ENCODE measurements at regions not wholly inside any gene's neighbourhood (a gene's known extent, or its start where the extent isn't known, plus 50 kb on each side); places are given as distances from the start of the nearest gene placed in this dataset.

DNA sequence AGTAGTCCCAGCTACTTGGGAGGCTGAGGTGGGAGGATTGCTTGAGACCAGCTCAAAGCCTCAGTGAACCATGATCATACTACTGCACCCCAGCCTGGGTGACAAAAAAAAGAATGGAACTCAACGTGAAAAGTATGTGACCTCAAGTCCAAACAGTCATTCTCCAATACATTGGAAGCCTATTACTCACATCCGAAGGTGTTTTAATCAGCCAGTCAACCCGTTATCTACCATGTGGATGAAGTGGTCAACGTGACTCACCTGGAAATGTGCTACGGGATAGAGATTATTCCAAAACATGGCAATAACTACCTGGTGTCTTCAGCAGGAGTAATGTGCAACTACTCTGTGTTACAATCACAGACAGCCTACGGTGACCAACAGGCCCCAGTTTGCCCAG lies 85.8 kb upstream of the TOP1 start:
- no peak for ATAC-seq
- TF ChIP-seq ARNTL (CRISPR knock-in tag; IDR thresholded peaks at IDR 0.05; ENCODE audit: borderline replicate concordance, low read depth) (no peak), ZNF70 (CRISPR knock-in tag; IDR thresholded peaks at IDR 0.05) (no peak), ZNF565 (CRISPR knock-in tag; conservative IDR thresholded peaks at IDR 0.05; ENCODE audit: low read depth) (no peak), ESRRG (CRISPR knock-in tag; IDR thresholded peaks at IDR 0.05) (no peak), GLIS3 (CRISPR knock-in tag; IDR thresholded peaks at IDR 0.05) (no peak), TCF4 (CRISPR knock-in tag; IDR thresholded peaks at IDR 0.05; ENCODE audit: borderline replicate concordance) (no peak), CSDC2 (CRISPR knock-in tag; IDR thresholded peaks at IDR 0.05) (no peak), ZC3H10 (CRISPR knock-in tag; IDR thresholded peaks at IDR 0.05) (no peak), BACH2 (CRISPR knock-in tag; IDR thresholded peaks at IDR 0.05; ENCODE audit: borderline replicate concordance) (no peak), ZNF8 (CRISPR knock-in tag; IDR thresholded peaks at IDR 0.05) (no peak), TOX (CRISPR knock-in tag; IDR thresholded peaks at IDR 0.05; ENCODE audit: borderline replicate concordance) (no peak), RARB (CRISPR knock-in tag; IDR thresholded peaks at IDR 0.05) (no peak), PPARA (CRISPR knock-in tag; IDR thresholded peaks at IDR 0.05; ENCODE audit: borderline replicate concordance) (no peak), ISL1 (CRISPR knock-in tag; IDR thresholded peaks at IDR 0.05) (no peak), OSR1 (CRISPR knock-in tag; IDR thresholded peaks at IDR 0.05) (no peak)
- TF ChIP-seq, protein P1, sequence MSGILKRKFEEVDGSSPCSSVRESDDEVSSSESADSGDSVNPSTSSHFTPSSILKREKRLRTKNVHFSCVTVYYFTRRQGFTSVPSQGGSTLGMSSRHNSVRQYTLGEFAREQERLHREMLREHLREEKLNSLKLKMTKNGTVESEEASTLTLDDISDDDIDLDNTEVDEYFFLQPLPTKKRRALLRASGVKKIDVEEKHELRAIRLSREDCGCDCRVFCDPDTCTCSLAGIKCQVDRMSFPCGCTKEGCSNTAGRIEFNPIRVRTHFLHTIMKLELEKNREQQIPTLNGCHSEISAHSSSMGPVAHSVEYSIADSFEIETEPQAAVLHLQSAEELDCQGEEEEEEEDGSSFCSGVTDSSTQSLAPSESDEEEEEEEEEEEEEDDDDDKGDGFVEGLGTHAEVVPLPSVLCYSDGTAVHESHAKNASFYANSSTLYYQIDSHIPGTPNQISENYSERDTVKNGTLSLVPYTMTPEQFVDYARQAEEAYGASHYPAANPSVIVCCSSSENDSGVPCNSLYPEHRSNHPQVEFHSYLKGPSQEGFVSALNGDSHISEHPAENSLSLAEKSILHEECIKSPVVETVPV (CRISPR knock-in tag; IDR thresholded peaks at IDR 0.05): no peak
- TF ChIP-seq, protein P2, sequence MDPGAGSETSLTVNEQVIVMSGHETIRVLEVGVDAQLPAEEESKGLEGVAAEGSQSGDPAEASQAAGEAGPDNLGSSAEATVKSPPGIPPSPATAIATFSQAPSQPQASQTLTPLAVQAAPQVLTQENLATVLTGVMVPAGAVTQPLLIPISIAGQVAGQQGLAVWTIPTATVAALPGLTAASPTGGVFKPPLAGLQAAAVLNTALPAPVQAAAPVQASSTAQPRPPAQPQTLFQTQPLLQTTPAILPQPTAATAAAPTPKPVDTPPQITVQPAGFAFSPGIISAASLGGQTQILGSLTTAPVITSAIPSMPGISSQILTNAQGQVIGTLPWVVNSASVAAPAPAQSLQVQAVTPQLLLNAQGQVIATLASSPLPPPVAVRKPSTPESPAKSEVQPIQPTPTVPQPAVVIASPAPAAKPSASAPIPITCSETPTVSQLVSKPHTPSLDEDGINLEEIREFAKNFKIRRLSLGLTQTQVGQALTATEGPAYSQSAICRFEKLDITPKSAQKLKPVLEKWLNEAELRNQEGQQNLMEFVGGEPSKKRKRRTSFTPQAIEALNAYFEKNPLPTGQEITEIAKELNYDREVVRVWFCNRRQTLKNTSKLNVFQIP (CRISPR knock-in tag; IDR thresholded peaks at IDR 0.05; ENCODE audit: borderline replicate concordance, low read depth): no peak
- TF ChIP-seq, protein P3, sequence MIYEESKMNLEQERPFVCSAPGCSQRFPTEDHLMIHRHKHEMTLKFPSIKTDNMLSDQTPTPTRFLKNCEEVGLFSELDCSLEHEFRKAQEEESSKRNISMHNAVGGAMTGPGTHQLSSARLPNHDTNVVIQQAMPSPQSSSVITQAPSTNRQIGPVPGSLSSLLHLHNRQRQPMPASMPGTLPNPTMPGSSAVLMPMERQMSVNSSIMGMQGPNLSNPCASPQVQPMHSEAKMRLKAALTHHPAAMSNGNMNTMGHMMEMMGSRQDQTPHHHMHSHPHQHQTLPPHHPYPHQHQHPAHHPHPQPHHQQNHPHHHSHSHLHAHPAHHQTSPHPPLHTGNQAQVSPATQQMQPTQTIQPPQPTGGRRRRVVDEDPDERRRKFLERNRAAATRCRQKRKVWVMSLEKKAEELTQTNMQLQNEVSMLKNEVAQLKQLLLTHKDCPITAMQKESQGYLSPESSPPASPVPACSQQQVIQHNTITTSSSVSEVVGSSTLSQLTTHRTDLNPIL (CRISPR knock-in tag; IDR thresholded peaks at IDR 0.05; ENCODE audit: low read depth): no peak
- TF ChIP-seq, protein P4, sequence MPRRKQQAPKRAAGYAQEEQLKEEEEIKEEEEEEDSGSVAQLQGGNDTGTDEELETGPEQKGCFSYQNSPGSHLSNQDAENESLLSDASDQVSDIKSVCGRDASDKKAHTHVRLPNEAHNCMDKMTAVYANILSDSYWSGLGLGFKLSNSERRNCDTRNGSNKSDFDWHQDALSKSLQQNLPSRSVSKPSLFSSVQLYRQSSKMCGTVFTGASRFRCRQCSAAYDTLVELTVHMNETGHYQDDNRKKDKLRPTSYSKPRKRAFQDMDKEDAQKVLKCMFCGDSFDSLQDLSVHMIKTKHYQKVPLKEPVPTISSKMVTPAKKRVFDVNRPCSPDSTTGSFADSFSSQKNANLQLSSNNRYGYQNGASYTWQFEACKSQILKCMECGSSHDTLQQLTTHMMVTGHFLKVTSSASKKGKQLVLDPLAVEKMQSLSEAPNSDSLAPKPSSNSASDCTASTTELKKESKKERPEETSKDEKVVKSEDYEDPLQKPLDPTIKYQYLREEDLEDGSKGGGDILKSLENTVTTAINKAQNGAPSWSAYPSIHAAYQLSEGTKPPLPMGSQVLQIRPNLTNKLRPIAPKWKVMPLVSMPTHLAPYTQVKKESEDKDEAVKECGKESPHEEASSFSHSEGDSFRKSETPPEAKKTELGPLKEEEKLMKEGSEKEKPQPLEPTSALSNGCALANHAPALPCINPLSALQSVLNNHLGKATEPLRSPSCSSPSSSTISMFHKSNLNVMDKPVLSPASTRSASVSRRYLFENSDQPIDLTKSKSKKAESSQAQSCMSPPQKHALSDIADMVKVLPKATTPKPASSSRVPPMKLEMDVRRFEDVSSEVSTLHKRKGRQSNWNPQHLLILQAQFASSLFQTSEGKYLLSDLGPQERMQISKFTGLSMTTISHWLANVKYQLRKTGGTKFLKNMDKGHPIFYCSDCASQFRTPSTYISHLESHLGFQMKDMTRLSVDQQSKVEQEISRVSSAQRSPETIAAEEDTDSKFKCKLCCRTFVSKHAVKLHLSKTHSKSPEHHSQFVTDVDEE (CRISPR knock-in tag; IDR thresholded peaks at IDR 0.05): no peak
- TF ChIP-seq, protein P5, sequence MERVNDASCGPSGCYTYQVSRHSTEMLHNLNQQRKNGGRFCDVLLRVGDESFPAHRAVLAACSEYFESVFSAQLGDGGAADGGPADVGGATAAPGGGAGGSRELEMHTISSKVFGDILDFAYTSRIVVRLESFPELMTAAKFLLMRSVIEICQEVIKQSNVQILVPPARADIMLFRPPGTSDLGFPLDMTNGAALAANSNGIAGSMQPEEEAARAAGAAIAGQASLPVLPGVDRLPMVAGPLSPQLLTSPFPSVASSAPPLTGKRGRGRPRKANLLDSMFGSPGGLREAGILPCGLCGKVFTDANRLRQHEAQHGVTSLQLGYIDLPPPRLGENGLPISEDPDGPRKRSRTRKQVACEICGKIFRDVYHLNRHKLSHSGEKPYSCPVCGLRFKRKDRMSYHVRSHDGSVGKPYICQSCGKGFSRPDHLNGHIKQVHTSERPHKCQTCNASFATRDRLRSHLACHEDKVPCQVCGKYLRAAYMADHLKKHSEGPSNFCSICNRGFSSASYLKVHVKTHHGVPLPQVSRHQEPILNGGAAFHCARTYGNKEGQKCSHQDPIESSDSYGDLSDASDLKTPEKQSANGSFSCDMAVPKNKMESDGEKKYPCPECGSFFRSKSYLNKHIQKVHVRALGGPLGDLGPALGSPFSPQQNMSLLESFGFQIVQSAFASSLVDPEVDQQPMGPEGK (CRISPR knock-in tag; IDR thresholded peaks at IDR 0.05; ENCODE audit: borderline replicate concordance): no peak

DNA sequence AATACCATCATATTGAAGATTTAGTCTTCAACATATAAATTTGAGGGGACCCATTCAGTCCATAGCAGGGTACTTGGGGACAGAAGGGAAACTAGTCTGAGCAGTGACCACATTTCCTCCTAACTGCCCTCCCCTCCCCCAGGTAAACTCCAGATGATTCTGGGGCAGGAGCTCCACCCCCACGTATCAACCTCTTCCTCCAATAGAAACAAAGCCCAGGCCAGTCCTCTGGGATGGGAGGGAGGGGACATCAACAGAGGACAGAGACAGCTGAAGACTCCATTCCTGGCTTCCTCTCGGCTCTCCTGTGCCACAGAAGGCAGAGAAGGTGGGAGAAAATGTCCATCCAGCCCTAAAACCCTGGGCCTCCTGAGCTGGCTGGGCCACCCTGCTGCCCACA lies 85.0 kb upstream of the TOP1 start:
- ATAC-seq: no peak
- TF ChIP-seq RARB (CRISPR knock-in tag; IDR thresholded peaks at IDR 0.05) (no peak), ZFP3 (CRISPR knock-in tag; IDR thresholded peaks at IDR 0.05) (no peak), TOX (CRISPR knock-in tag; IDR thresholded peaks at IDR 0.05; ENCODE audit: borderline replicate concordance) (no peak), ARNTL (CRISPR knock-in tag; IDR thresholded peaks at IDR 0.05; ENCODE audit: borderline replicate concordance, low read depth) (no peak), TCF4 (CRISPR knock-in tag; IDR thresholded peaks at IDR 0.05; ENCODE audit: borderline replicate concordance) (no peak), ZFP30 (CRISPR knock-in tag; IDR thresholded peaks at IDR 0.05) (no peak), ESRRG (CRISPR knock-in tag; IDR thresholded peaks at IDR 0.05) (no peak), ZNF8 (CRISPR knock-in tag; IDR thresholded peaks at IDR 0.05) (no peak), OSR1 (CRISPR knock-in tag; IDR thresholded peaks at IDR 0.05) (no peak), ISL1 (CRISPR knock-in tag; IDR thresholded peaks at IDR 0.05) (no peak)
- TF ChIP-seq, protein P3 (CRISPR knock-in tag; IDR thresholded peaks at IDR 0.05; ENCODE audit: low read depth): no peak
- TF ChIP-seq, protein P4 (CRISPR knock-in tag; IDR thresholded peaks at IDR 0.05): no peak
- TF ChIP-seq, protein P5 (CRISPR knock-in tag; IDR thresholded peaks at IDR 0.05; ENCODE audit: borderline replicate concordance): no peak
